GM21528 (cell line): ENCODE measurements at regions not wholly inside any gene's neighbourhood (a gene's known extent, or its start where the extent isn't known, plus 50 kb on each side); places are given as distances from the start of the nearest gene placed in this dataset.

Experiments
- ATAC-seq: cut with Tn5 transposase; IDR thresholded peaks from one replicate; pipeline ENCODE4 v1.9.1; 2021; ENCODE audit warnings: mild to moderate bottlenecking, moderate library complexity; ENCODE audit not compliant: unreplicated experiment, low FRiP score

DNA sequence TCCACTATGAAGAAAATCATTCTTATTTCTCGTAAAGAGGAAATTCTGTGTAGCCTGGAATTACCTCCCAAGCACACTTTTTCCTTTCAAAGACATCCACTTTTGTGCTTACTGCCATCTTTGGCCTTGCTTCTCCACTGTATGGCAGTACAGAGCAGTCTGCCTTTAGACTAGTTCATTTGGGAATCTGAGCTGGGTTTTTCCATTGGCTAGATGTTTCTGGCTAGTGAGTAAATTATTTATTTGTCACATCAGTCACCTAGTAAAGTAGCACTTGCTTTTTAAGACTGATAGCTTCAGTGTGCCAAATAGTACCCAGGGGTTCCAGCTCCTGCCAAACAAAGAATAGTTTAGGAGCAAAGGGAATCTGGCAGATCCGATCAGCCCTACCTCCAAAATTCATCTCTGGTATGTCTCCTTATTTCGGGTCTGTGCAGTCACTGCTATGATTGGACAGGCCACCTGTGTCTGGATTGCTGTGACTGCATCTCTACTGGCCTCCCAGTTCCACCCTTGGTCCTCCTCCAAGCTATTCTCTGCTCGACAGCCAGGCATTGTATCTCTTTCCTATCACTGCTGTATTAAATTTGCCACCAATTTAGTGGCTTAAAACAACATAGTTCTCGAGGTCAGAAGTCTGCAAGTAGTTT, 97.6 kb downstream of the NUDT12 start:
- no peak for ATAC-seq

DNA sequence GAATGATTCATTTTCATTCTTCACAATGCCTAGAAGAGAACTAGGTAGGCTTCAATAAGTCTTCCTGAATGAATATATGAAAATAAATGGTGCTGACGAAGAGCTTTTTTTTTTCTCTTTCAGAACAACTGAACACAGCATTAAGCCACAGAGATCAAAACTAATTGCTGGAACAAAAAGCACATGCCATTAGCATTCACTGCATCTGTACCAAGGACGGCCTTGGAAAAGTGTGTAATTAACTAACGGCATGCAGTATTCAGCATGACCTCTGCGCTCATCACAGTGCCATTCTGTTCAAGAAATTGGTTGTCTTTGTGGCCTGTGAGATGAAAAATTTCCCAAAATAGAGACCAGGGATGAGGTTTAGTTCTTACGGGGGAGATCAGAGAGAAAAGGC, 99.3 kb downstream of the NUDT12 start:
- no peak for ATAC-seq

GRCh38 chr5:103461243-103461642, 101.3 kb downstream of the NUDT12 start:
- ATAC-seq: no peak

DNA sequence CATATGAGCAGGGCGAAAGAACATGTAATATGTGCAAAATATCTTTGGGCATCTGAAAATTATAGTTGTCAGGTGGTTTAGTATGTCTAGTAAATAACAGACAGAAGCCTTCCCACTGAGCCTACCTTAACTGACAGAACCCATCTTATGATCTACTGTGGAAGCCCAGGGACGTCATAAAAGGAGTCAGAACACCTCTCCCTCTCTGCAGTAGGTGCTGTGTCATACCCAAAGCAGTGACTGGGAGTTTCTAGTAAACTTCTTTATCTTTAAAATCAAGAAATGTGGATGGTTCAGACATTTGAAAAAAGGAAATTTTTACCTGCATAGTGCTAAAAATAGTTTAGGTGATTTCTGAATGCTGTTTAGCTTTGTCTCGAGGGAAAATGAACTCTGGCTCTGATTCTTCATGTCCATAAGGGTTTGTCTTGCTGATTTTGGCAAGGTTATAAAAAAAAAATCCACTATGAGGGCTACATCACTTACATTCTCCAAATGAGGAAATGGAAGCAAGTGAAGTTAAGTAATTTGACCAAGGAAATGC, 104.0 kb downstream of the NUDT12 start:
- ATAC-seq: no peak

DNA sequence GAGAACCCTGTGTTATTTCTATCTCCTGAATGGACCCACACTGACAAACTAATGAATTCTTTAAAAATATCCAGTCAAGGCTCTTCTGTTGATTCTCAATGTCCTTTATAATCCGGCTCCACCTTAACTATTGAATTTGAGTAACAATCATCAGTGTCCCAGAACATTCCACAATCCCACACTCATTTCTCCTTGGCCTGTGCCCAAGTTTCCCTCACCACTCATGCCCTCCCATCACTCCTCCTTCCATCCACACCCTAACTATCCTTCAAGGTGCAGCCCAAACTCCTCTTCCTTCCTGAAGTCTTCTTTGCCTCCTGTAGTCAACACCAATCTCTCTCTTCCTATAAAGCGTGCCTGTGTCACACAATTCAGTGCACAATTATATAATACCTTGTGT, 106.1 kb downstream of the NUDT12 start:
- ATAC-seq: no peak

GRCh38 chr5:103455796-103456195, 106.8 kb downstream of the NUDT12 start:
- ATAC-seq: no peak

DNA sequence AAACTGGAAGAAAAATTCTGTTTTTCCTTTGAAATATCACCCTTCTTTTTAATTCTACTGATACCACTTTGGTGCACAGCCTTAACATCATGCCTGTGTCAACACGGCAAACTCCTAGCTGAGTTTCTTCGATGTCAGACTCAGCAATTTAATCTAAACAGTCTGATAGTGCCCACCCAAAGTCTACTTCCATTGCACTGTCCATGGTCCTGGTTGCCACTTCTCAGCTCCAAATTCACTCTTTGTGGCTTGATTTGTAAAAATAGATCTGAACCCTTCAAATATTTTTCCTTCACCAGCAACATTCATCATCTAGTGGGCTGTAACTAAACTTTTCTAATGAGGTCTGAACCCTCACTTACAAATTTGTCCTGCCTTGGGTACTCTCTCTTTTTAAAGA, 107.8 kb downstream of the NUDT12 start:
- ATAC-seq: no peak

DNA sequence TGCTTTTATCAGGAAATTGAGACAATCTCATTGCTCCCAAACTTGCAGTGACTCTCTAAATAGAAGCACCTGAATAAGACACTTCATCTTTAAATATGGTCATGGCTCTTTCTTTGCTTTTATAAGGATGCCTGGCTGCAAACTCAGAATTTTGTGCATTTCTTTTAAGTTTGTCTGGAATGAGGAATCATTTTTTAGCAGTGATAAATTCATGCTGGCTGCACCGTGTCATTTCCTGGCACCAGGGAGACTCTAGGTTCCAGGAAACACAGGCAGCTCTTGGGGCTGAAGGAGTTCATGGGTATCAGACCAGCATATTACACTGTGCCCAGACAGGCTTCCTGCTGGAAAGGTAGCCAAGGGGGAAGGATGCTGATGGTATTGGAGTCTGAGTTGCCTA, 109.9 kb downstream of the NUDT12 start:
- no peak for ATAC-seq

- ATAC-seq: no peak
These were observed 110.5 kb downstream of the NUDT12 start for GRCh38 chr5:103452089-103452488.

- ATAC-seq: no peak
These were observed 111.3 kb downstream of the NUDT12 start for GRCh38 chr5:103451261-103451660.

DNA sequence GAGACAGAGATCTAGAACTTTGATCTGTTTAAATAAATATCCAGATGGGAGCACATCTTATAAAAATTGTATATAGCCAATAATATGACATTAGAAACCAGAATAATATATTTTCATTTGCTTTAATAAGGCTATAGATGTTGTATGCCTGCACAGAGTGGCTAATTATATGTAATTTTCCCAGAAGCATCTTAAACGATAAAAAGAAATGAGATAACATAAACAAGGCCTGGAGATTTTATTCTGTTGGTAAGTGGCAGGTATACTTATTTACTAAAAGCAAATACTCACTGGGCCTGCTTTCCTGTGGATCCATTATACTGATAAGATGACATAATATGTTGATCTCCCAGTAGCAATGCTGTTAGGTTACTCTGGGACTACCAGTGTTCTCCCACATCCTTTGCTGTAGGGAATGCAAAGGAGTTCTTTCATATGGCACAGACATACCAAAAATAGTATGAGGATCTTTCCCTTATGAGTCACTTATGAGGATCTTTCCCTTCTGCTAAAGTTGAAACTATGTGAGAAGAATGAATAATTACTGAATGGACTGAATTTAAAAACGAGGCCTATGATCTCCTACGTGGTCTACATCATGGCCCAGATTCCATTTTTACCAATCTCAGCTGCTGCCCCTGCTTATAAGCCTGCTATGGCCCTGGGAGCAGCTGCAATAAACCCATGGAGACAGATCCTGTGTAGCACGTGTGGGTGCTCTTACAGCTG, 112.1 kb downstream of the NUDT12 start:
- ATAC-seq: no peak

DNA sequence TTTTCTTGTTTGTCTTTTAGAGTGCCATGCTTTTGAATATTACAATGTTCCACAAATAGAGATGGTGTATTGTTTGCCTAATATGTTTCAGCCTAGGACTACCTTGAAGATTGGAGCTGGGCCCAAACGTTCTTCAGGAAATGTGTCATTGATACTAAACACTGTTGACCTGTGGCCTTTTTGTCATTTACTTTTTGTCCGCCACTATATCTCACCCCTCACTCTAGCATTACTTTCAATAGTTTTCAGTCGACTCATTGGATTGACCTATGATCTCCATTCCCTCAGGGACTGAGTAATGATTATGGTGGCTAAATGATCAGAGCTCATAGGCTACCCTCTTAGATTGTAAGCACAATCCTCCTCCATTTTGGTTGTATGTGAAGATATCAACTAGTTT, 115.8 kb downstream of the NUDT12 start:
- ATAC-seq: no peak

GRCh38 chr5:103445426-103446035, 117.1 kb downstream of the NUDT12 start:
- no peak for ATAC-seq

GRCh38 chr5:103444333-103445038, 118.1 kb downstream of the NUDT12 start:
- no peak for ATAC-seq

GRCh38 chr5:103442750-103443149, 119.8 kb downstream of the NUDT12 start:
- ATAC-seq: no peak

DNA sequence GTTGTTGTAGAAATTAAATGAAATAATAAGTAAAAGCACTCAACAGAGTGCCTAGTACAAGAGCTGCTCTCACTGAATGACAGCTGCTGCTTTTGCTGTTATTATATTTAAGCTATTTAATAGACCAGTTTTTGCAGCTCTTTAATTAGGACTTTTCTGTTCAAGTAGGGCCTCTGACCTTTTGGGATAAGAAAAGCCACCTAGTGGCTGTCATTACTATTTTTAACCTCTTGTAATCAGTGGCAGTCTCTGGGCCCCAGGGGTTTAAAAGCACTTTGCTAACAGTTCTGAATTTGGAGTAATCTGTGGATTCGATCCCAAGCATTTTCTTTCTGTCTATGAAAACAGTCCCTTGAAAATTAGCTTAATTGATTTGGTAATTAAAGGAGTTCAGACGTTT, 121.1 kb downstream of the NUDT12 start:
- no peak for ATAC-seq

DNA sequence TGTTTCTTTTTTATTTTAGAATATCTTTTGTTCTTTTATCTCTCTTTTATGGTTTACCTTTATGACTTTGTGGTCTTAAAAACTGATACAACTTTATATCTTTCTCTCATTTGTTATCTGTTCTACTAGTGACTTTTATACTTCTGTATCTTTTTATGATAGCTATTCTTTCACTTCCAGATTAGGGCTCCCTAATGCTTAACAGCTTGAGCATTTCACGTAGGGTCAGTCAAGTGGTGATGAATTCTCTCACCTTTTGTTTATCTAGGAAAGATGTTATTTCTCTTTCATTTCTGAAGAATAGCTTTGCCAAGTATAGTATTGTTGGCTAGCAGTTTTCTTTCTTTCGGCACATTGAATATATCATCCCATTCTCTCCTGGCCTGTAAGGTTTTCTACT, 123.6 kb downstream of the NUDT12 start:
- no peak for ATAC-seq

DNA sequence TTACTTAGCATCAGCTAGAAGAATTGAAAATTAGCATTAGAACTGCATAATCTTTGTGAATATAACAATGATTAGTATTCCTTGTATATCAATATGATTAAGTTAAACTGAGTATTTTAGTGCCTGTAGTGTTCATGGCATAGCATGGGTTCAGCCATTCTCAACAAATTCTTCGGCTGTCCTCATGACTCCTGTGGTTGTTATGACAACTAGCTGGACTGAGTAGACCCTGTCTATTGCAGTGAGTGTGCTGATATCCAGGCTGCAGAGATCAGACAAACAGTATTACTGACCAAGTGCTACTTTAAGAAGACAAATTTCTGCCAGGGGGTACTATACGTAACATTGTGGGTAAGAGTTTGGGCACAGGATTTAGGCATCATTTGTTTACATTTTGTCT, 125.9 kb downstream of the NUDT12 start:
- ATAC-seq: no peak

GRCh38 chr5:103436112-103436511, 126.5 kb downstream of the NUDT12 start:
- no peak for ATAC-seq

GRCh38 chr5:103435136-103435889, 127.3 kb downstream of the NUDT12 start:
- no peak for ATAC-seq
